ENCODE measurements at regions not wholly inside any gene's neighbourhood (a gene's known extent, or its start where the extent isn't known, plus 50 kb on each side); places are given as distances from the start of the nearest gene placed in this dataset.

- ChIA-PET RAD21 (ENCODE audit: unreplicated experiment) (no interaction called here), CTCF (no interaction called here), POLR2A (no interaction called here), SMC1A (ENCODE audit: uncharacterized antibody, unreplicated experiment) (no interaction called here)
- no TSS peak for BruUV-seq (replicated peaks)
- Histone ChIP-seq H3K36me3 (ENCODE audit: control insufficient read depth in 2 of 2, insufficient read depth in 2 of 2, low read length in 1 of 2) (no peaks in the 10 kb centered on the region), H3K4me1 (ENCODE audit: control insufficient read depth, insufficient read depth, low read length) (no peaks in the 10 kb centered on the region), H3K27me3 (replicated peaks in 1 of 2; ENCODE audit: control insufficient read depth in 2 of 2, insufficient read depth in 2 of 2, low read length in 1 of 2) (no peaks in the 10 kb centered on the region), H3K4me2 (ENCODE audit: control insufficient read depth, insufficient read depth) (no peak overlapping the region), H3K27ac (ENCODE audit: control insufficient read depth, insufficient read depth) (no peak overlapping the region), H3K79me2 (ENCODE audit: control insufficient read depth, insufficient read depth, low read length) (no peaks in the 10 kb centered on the region), H3K9ac (ENCODE audit: control insufficient read depth, insufficient read depth, low read length) (no peak overlapping the region), H2AFZ (ENCODE audit: control insufficient read depth, low read depth, low read length) (no peak overlapping the region), H3K4me3 (no peak overlapping the region), H4K20me1 (ENCODE audit: control insufficient read depth, insufficient read depth) (no peaks in the 10 kb centered on the region), H3K9me3 (replicated peaks; ENCODE audit: control insufficient read depth, insufficient read depth, low read length) (no peaks in the 10 kb centered on the region)
- FAIRE-seq: no peak
- 19% methylated on average over 3 of the region's 3 CpGs for WGBS (ENCODE audit: insufficient coverage, insufficient replicate concordance, low lambda C conversion rate, missing lambda C conversion rate)
- DNase-seq (ENCODE audit: low read depth, low spot score): no peak
- intact Hi-C loops (cut with micrococcal nuclease; ENCODE audit: unreplicated experiment) (no loop called here), in situ Hi-C loops (cut with MboI) (no loop called here)
- ATAC-seq: no peak
- TF ChIP-seq CUX1 (IDR thresholded peaks at IDR 0.05; ENCODE audit: insufficient replicate concordance, low read depth, low read length): no peak
- TF ChIP-seq, protein P1, sequence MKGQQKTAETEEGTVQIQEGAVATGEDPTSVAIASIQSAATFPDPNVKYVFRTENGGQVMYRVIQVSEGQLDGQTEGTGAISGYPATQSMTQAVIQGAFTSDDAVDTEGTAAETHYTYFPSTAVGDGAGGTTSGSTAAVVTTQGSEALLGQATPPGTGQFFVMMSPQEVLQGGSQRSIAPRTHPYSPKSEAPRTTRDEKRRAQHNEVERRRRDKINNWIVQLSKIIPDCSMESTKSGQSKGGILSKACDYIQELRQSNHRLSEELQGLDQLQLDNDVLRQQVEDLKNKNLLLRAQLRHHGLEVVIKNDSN (IDR thresholded peaks at IDR 0.05; ENCODE audit: borderline replicate concordance, extremely low read length, insufficient read depth, low read depth, low read length): no peak
- no peak for TF ChIP-seq MTA2 (IDR thresholded peaks at IDR 0.05; ENCODE audit: low read depth)
- TF ChIP-seq STAT3 (IDR thresholded peaks at IDR 0.05; ENCODE audit: low read depth, low read length): no peak
- TF ChIP-seq RAD51 (IDR thresholded peaks at IDR 0.05): no peak
- no peak for TF ChIP-seq MEF2A (IDR thresholded peaks at IDR 0.05; ENCODE audit: insufficient read depth, low read depth, low read length)
- TF ChIP-seq SP1 (IDR thresholded peaks at IDR 0.05; ENCODE audit: low read depth, low read length): no peak
- no peak for TF ChIP-seq NRF1 (conservative IDR thresholded peaks at IDR 0.05; ENCODE audit: low read depth, low read length)
- TF ChIP-seq, protein P2, sequence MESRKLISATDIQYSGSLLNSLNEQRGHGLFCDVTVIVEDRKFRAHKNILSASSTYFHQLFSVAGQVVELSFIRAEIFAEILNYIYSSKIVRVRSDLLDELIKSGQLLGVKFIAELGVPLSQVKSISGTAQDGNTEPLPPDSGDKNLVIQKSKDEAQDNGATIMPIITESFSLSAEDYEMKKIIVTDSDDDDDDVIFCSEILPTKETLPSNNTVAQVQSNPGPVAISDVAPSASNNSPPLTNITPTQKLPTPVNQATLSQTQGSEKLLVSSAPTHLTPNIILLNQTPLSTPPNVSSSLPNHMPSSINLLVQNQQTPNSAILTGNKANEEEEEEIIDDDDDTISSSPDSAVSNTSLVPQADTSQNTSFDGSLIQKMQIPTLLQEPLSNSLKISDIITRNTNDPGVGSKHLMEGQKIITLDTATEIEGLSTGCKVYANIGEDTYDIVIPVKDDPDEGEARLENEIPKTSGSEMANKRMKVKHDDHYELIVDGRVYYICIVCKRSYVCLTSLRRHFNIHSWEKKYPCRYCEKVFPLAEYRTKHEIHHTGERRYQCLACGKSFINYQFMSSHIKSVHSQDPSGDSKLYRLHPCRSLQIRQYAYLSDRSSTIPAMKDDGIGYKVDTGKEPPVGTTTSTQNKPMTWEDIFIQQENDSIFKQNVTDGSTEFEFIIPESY (IDR thresholded peaks at IDR 0.05): no peak
- no peak for TF ChIP-seq MAX (IDR thresholded peaks at IDR 0.05; ENCODE audit: low read depth, low read length)
- no peak for TF ChIP-seq ZNF24 (IDR thresholded peaks at IDR 0.05)
- no peak for TF ChIP-seq EZH2 (IDR thresholded peaks at IDR 0.05; ENCODE audit: borderline replicate concordance, control insufficient read depth, low read depth, low read length)
- TF ChIP-seq, protein P3, sequence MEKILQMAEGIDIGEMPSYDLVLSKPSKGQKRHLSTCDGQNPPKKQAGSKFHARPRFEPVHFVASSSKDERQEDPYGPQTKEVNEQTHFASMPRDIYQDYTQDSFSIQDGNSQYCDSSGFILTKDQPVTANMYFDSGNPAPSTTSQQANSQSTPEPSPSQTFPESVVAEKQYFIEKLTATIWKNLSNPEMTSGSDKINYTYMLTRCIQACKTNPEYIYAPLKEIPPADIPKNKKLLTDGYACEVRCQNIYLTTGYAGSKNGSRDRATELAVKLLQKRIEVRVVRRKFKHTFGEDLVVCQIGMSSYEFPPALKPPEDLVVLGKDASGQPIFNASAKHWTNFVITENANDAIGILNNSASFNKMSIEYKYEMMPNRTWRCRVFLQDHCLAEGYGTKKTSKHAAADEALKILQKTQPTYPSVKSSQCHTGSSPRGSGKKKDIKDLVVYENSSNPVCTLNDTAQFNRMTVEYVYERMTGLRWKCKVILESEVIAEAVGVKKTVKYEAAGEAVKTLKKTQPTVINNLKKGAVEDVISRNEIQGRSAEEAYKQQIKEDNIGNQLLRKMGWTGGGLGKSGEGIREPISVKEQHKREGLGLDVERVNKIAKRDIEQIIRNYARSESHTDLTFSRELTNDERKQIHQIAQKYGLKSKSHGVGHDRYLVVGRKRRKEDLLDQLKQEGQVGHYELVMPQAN (conservative IDR thresholded peaks at IDR 0.05): no peak
- TF ChIP-seq CBX5 (IDR thresholded peaks at IDR 0.05; ENCODE audit: low read depth): no peak
- no peak for TF ChIP-seq HDAC2 (IDR thresholded peaks at IDR 0.05)
- no peak for TF ChIP-seq SPI1 (IDR thresholded peaks at IDR 0.05; ENCODE audit: borderline replicate concordance, insufficient read depth, low read depth, low read length)
These were observed 123.2 kb upstream of the RPRM start for GRCh38 chr2:153601812-153602211.
